ENCODE measurements at regions not wholly inside any gene's neighbourhood (a gene's known extent, or its start where the extent isn't known, plus 50 kb on each side); places are given as distances from the start of the nearest gene placed in this dataset.
"Not testable (repeated sequence)": the region's sequence is repeated elsewhere in the genome, so short reads cannot be mapped to it uniquely, and the experiment has no call there.

DNA sequence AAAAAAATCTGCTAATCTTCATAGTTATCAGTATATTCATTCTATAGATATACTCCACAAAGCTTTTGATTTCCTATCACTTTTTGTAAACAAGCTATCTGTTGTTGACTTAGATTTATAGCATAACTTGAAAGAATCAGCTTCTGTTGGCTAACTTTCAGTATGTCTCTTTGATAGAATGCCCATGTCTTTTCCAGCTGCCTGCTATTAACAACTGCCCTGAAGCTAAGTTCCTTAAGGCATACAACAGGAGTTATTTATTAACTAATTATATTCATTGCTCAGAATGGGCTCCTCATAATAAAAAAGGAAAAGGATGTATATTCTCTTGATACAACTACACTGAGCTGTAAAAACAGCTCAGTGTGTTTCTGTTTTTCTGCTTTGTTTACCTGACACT, 293.9 kb downstream of the TUSC7 start:
- no peak for DNase-seq (ENCODE audit: low read depth in 2 of 2)

DNA sequence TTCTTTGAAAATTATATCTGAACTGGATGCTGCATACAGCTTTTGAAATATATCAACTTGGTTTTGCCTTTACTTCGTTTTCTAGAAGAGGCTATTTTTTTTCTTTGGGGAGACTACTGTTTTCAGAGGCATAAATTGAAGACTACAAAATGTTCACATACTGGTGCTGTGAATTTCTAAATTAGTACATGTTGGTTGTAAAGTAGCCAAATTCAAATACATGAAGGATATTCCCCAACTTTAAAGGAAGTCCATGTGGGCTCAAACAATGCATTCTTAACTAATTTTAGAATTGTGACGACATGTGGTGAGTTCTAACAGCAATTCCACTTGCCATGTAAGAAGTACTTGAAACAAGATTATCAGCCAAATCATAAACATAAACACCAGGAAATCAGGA, 295.7 kb downstream of the TUSC7 start:
- no peak for DNase-seq (ENCODE audit: low read depth in 2 of 2)

DNA sequence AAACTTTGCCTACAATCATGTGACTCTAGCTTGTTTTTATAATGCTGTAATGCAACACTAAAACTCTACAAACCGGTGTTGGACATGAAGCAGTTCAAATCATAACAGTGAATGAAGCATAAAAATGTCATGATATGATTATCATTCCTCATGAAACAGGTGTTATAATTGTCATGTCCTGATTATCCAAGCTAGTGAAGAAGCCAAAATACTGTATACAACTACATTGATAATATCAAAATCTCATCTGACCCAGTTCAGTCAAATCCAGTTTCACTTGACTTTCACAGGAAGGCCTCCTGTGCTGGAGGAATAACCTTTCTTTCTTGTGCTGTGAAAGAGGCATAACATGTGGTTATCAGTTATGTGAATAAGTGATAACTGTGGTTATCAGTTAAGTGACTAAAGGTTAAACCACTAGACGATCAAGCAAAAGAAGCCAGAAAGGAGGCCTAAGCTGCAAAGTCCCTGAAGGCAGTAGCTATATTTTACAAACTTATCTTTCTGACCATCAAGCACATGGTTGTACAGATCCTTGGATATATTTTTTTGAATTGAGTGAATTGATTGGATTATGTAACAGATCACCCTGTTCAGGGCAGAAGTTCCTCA, 296.4 kb downstream of the TUSC7 start:
- DNase-seq (ENCODE audit: low read depth in 2 of 2): no peak

DNA sequence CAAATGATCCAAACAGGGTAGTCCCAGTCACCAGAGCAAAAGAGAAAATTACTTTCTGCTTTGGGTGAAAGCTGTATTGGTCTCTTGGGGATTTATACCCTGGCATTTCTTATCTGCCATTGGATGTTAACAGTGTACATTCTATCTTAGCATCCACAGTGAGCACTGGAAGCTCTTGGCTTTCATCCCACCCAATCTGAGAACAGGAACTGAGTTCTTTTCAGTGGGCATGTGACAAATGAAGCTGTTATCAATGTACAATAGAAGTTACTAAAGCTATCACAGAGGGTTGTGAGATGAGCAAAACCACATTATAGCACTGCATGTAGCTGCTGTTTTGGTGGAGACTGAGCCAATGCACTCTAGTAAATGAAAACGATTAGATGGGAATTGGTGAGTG, 300.7 kb downstream of the TUSC7 start:
- no peak for DNase-seq (ENCODE audit: low read depth in 2 of 2)

GRCh38 chr3:117011687-117012250, 302.2 kb downstream of the TUSC7 start:
- DNase-seq (ENCODE audit: low read depth in 2 of 2): peak in 1 of 2 donors; percentile 35

- DNase-seq (ENCODE audit: low read depth in 2 of 2): no peak
Observed at GRCh38 chr3:117016378-117016777, 306.8 kb downstream of the TUSC7 start.

DNA sequence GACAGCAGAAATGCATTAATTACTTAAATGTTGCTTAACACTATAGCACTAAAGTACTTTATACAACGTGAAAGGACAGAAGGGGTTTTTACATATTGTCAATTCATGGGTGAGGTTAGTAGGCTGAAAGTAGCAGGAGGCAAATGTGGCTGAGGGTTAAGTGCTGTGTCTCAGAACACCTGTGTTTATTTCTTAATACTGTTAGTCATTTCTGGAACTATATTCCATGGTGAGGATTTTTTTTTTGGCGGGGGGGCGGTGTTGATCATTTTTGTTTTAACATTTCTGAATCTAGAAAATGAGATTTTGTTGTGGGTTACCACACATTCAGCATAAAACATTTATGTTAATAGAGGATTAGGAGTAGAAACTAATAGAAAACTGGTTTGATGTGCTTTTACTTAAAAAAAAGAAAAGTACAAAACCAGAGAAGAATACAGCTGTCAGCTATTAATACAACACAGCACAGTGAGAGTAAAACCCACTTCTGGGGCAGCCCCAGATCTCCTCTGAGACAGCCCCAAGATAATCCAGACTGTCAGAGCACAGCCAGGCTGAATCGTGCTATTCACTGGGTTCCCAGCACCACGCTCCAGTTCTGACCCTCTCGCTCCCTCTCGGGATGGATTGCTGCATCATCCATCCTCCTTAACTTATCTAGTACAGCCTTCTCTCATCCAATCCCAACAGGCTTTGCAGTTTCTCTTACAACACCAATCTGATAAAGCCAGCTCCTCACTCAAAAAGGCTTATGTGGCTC, 307.7 kb downstream of the TUSC7 start:
- no peak for DNase-seq (ENCODE audit: low read depth in 2 of 2)

- DNase-seq (ENCODE audit: low read depth in 2 of 2): no peak
Observed at GRCh38 chr3:117018655-117019054, 309.1 kb downstream of the TUSC7 start.

DNA sequence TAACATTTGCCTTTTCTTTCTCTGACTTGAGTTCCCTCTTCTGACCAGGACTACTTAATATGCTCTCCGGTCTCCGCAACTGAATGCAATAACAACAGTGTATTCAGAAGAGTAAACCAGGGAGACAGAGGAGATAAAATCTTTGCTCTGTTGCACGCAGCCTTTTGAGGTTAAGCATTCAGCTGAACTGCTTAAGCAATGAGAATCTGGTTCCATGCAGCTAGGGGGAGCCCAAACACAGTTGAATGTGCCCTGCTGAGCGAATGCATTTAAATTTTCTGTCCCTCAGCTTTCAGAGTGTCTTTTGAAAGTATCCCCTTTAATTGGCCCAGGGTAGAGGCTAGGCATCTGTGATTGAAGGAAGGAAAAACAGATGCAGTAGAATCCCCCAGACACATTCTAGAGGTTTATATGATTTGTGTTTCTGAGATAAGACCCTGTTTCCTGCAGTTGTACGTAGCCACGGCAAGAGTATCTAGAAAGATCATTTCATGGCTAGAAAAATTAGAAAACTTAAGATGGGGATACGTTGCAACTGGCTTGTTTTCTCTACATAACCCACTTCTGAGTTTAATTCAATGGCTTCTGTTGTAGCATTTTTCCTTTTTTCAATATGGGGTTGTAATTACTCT, 309.6 kb downstream of the TUSC7 start:
- DNase-seq (ENCODE audit: low read depth in 2 of 2): peak; percentile 67 to 80

DNA sequence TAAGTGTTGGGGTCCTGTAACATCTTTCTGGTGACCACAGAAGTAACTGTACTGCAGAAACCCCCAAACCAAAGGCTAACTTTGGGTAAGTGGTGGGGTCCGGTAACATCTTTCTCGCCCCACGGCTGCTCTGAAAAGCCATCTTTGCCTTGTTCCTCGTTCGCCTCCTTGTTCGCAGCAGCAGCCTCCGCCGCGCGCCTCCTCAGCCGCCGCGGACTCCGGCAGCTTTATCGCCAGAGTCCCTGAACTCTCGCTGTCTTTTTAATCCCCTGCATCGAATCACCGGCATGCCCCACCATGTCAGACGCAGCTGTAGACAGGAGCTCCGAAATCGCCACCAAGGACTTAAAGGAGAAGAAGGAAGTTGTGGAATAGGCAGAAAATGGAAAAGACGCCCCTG, 316.8 kb downstream of the TUSC7 start:
- no peak for DNase-seq (ENCODE audit: low read depth in 2 of 2)

- DNase-seq (ENCODE audit: low read depth in 2 of 2): no peak
Observed at GRCh38 chr3:117035745-117036144, 326.2 kb downstream of the TUSC7 start.

DNA sequence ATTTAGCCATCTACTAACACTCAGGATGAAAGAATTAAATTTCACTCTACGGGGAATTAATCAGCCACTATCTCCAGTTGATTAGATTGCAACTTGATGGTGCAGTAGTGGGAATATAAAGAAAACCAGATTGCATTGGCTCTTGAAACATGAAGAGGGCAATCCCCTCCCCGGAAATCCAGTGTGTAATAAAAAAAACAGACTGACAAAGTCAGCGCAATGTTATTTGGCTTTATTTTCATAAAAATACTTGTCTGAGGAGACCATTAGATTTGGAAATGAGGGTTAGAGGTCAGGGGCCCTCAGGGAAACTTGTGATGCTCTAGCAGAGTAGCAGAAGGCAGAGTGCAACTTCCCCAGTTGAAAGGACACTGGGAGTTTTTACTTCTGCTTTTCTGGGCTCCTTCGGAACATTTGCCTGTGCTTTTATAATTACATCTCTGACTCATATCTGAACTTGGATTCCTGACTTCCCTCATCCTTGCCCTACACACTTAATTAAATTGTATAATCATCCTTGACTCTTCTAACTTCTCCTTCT, 326.8 kb downstream of the TUSC7 start:
- peak in 1 of 2 donors; percentile 36 for DNase-seq (ENCODE audit: low read depth in 2 of 2)

- DNase-seq (ENCODE audit: low read depth in 2 of 2): no peak
Observed at GRCh38 chr3:117045143-117045542, 335.6 kb downstream of the TUSC7 start.

GRCh38 chr3:117047951-117048705, 338.5 kb downstream of the TUSC7 start:
- no peak for DNase-seq (ENCODE audit: low read depth in 2 of 2)

DNA sequence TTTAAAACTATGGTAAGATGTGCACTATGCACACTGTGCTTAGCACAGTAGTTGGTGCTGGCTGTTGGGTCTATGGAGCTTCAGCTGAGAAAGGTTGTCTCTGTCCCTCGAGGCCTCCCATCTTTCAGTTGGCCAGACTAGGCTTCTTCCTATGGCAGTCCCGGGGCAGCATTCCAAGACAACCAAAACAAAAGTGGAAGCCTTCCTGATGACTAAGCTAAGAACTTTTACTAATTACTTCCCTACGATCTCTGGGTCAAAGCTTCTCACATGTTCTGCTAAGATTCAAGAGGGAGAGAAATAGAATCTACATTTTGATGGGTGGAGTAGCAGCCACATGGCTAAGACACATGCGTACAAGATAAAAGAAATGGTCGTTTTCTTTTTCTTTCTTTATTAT, 342.8 kb downstream of the TUSC7 start:
- peak in 1 of 2 donors; percentile 73 for DNase-seq (ENCODE audit: low read depth in 2 of 2)

- DNase-seq (ENCODE audit: low read depth in 2 of 2): no peak
Observed at GRCh38 chr3:117054556-117054955, 345.0 kb downstream of the TUSC7 start.

DNA sequence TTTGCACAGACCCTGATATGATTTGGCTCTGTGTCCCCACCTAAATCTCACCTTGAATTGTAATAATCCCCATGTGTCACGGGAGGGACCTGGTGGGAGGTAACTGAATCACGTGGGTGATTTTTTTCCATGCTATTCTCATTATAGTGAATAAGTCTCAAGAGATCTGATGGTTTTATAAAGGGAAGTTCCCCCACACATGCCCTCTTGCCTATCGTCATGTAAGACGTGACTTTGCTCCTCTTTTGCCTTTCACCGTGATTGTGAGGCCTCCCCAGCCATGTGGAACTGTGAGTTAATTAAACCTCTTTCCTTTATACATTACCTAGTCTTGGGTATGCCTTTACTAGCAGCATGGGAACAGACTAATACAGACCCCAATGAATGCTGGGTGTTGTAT, 347.4 kb downstream of the TUSC7 start:
- DNase-seq (ENCODE audit: low read depth in 2 of 2): not testable (repeated sequence)

DNA sequence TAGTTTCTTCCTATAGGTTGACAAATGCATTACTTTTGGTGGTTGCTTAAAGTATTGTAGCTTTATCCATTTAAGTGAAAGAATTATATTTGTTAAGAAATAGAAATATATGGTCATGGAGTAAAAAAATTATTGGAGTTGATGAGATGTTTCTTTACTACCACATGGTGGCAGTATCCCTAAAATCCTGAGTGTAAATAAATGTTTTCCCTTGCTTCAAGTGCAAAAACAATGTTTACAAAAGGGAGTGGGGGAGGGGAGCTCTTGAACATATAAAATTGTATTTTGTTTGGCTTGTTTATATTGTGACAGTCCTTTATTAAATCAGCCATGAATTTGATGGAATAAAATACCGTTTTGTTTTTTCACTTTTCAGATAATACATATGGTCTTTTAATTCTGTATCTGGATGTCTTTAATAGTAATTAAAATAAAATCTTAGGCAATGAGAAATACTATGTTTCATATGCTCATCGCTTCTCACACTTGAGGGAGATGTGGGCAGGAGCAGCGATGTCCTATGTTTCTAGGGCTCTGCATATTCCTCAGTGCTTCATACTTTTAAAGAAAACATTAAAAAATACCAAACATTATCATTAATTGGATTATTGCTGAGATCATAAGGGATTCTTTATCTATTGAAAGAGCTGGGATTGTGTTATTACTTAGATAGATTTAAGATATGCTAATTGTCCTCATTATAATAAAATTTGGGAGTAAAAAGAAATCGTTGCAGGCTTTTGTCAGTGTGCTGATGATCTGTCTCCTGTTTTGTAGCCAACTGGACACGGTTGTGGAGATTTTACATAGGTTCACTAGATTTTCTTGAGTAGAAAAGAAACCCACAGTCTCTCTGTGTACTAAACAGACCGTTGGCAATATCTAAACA, 349.7 kb downstream of the TUSC7 start:
- DNase-seq (ENCODE audit: low read depth in 2 of 2): peak; percentile 7 to 44

GRCh38 chr3:117059956-117060270, 350.3 kb downstream of the TUSC7 start:
- DNase-seq (ENCODE audit: low read depth in 2 of 2): no peak

GRCh38 chr3:117063930-117064329, 354.4 kb downstream of the TUSC7 start:
- no peak for DNase-seq (ENCODE audit: low read depth in 2 of 2)

DNA sequence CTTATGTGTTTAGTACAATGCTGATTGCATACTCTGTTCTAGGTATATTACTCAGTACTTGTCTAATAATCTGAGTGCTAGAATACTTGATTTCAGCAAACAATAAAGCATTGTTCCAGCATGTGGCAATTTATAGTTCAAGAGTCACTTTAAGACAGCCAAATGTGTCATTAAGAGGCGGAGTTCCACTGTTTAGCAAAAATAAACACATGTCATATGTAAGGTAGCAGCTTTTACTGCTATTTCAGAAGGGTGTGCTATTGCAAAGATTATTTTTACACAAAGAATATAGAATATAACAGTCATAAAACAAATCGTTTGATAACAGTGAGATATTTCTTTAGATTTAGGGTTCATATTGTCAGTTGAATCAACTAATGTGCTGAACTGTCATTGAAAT, 358.7 kb downstream of the TUSC7 start:
- DNase-seq (ENCODE audit: low read depth in 2 of 2): no peak

All from lung microvascular endothelial cell (primary cell).